ENCODE measurements at regions not wholly inside any gene's neighbourhood (a gene's known extent, or its start where the extent isn't known, plus 50 kb on each side); places are given as distances from the start of the nearest gene placed in this dataset.

GRCh38 chr21:20802201-20802600 is 196.0 kb upstream of the NCAM2 start:
- H3K4me3 ChIP-seq (ENCODE audit: low read depth, low read length), result no peak overlapping the region
- no peaks in the 10 kb centered on the region for H3K36me3 ChIP-seq (ENCODE audit: control insufficient read depth, insufficient read depth, low read length)
- no peak for TF ChIP-seq CTCF (IDR thresholded peaks at IDR 0.05; ENCODE audit: insufficient read depth, low read length, poor library complexity, severe bottlenecking)
- no peaks in the 10 kb centered on the region for H3K27me3 ChIP-seq (ENCODE audit: control insufficient read depth, insufficient read depth, low read length)
- no peak for DNase-seq (ENCODE audit: low read depth)

DNA sequence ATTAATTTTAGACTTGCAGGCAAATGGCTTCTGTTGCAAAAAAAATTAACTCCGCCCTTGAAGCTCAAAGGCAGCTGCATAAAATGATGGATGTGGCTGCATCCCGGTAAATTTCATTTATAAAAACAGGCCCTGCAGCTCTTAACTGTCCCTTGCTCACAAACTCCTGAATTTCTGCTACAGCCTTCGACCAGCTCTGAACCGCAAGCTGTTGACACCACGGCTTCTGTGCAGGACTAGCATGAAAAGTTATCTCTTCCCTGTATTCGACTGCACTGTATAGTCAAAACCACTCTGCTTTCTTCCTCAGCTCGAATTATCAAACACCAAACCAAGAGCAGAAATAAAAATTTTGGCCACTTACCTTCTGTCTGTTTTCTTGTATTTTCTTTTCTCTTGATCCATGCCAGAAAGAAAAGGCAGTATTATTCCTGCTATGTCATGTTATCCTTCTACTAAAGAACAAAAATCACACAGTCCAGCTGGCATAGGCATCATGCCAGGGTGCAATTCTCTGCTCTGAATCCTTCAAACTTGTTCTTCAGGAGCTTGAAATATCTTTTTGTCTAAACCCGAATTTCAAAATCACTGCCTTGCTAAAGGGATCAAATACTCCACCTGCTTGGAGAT is 195.5 kb upstream of the NCAM2 start:
- Histone ChIP-seq H3K27me3 (ENCODE audit: control insufficient read depth, insufficient read depth, low read length) (no peaks in the 10 kb centered on the region), H3K4me3 (ENCODE audit: low read depth, low read length) (no peak overlapping the region), H3K36me3 (ENCODE audit: control insufficient read depth, insufficient read depth, low read length) (no peaks in the 10 kb centered on the region)
- TF ChIP-seq CTCF (IDR thresholded peaks at IDR 0.05; ENCODE audit: insufficient read depth, low read length, poor library complexity, severe bottlenecking), result no peak
- no peak for DNase-seq (ENCODE audit: low read depth)

DNA sequence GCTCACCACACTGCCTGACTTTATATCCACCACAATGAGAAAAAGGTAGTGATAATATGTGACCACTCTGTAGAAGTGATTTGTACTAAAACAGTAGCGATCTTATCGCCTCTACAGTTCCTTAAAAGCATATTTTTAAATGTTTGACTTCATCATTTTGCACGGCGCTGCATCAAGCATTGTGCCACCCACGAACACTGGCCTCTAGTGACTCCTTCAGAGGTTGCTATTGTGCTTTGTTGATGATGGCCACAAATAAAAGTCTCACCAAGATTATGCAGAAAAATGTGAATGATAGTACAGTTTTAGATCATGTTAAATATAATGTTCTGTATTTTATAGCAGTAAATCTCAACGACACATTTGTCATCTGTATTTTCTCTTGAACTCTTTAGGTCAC is 186.5 kb upstream of the NCAM2 start:
- TF ChIP-seq CTCF (IDR thresholded peaks at IDR 0.05; ENCODE audit: insufficient read depth, low read length, poor library complexity, severe bottlenecking), result no peak
- no peak for DNase-seq (ENCODE audit: low read depth)
- no peaks in the 10 kb centered on the region for H3K27me3 ChIP-seq (ENCODE audit: control insufficient read depth, insufficient read depth, low read length)
- H3K4me3 ChIP-seq (ENCODE audit: low read depth, low read length), result no peak overlapping the region
- H3K36me3 ChIP-seq (ENCODE audit: control insufficient read depth, insufficient read depth, low read length), result no peaks in the 10 kb centered on the region

- no peak for DNase-seq (ENCODE audit: low read depth)
- no peaks in the 10 kb centered on the region for H3K27me3 ChIP-seq (ENCODE audit: control insufficient read depth, insufficient read depth, low read length)
- TF ChIP-seq CTCF (IDR thresholded peaks at IDR 0.05; ENCODE audit: insufficient read depth, low read length, poor library complexity, severe bottlenecking), result no peak
- no peaks in the 10 kb centered on the region for H3K36me3 ChIP-seq (ENCODE audit: control insufficient read depth, insufficient read depth, low read length)
- no peak overlapping the region for H3K4me3 ChIP-seq (ENCODE audit: low read depth, low read length)
Observed at GRCh38 chr21:20814090-20814489, 184.1 kb upstream of the NCAM2 start.

DNA sequence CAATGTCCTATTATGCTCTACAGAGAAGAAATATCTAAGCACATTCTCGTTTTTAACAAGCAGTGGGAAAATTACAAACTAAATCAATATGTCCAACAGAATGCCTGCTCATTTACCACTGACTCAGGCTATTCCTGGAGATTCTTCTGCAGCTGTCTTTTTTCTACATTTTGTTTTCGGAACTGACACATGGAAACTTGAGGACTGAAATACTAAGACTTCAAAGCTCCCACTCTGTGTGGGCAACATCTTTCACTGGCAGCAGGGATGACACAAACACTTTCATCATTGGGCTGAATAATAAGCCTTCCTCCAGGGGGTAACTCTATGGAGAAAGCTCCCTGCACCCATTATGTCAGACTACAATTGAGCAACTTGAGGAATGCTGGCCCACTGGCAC is 175.5 kb upstream of the NCAM2 start:
- Histone ChIP-seq H3K4me3 (ENCODE audit: low read depth, low read length) (no peak overlapping the region), H3K36me3 (ENCODE audit: control insufficient read depth, insufficient read depth, low read length) (no peaks in the 10 kb centered on the region), H3K27me3 (ENCODE audit: control insufficient read depth, insufficient read depth, low read length) (no peaks in the 10 kb centered on the region)
- no peak for TF ChIP-seq CTCF (IDR thresholded peaks at IDR 0.05; ENCODE audit: insufficient read depth, low read length, poor library complexity, severe bottlenecking)
- DNase-seq (ENCODE audit: low read depth), result no peak

DNA sequence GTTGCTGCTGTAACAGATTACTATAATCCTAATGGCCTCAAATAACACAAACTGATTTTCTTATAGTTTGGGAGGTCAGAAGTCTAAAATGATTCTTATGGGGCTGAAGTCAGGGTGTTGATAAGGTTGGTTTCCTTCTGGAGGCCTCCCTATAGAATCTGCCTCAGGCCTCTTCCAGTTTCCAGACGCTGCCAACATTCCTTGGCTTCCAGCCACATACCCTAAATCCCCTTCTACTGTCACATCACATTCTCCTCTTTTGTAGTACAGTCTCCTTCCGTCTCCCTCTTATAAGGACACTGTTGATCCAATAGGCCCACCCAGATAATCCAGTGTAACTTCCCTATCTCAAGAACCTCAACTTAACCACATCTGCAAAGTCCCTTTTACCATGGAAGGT is 145.3 kb upstream of the NCAM2 start:
- DNase-seq (ENCODE audit: low read depth), result no peak
- TF ChIP-seq CTCF (IDR thresholded peaks at IDR 0.05; ENCODE audit: insufficient read depth, low read length, poor library complexity, severe bottlenecking), result no peak
- no peaks in the 10 kb centered on the region for H3K36me3 ChIP-seq (ENCODE audit: control insufficient read depth, insufficient read depth, low read length)
- H3K4me3 ChIP-seq (ENCODE audit: low read depth, low read length), result no peak overlapping the region
- H3K27me3 ChIP-seq (ENCODE audit: control insufficient read depth, insufficient read depth, low read length), result no peaks in the 10 kb centered on the region
